ENCODE measurements at regions not wholly inside any gene's neighbourhood (a gene's known extent, or its start where the extent isn't known, plus 50 kb on each side); places are given as distances from the start of the nearest gene placed in this dataset.

- no peaks in the 10 kb centered on the region for H3K79me2 ChIP-seq (ENCODE audit: control insufficient read depth, insufficient read depth, low read length)
- WGBS (ENCODE audit: insufficient coverage), result 79% methylated on average over 6 of the region's 6 CpGs
- H3K9me3 ChIP-seq (ENCODE audit: control extremely low read depth in 1 of 3, control insufficient read depth in 2 of 3, insufficient read depth in 1 of 3, low read length in 2 of 3), result peaks cover 0 to 29% (median 0%) of the 10 kb centered on the region in 3 donors
- POLR2A ChIA-PET, result no interaction called here
- Mint-ChIP-seq H3K27me3 (peaks cover 4% of the 10 kb centered on the region), H3K4me1 (no peaks in the 10 kb centered on the region), H3K4me3 (no peak overlapping the region), H3K9me3 (ENCODE audit: insufficient read depth) (no peaks in the 10 kb centered on the region), H3K27ac (no peak overlapping the region)
- H3K27me3 ChIP-seq (replicated peaks in 1 of 4; ENCODE audit: control extremely low read depth in 1 of 4, control insufficient read depth in 3 of 4, insufficient read depth in 4 of 4, low read length in 3 of 4), result no peaks in the 10 kb centered on the region
- TF ChIP-seq, protein P1, sequence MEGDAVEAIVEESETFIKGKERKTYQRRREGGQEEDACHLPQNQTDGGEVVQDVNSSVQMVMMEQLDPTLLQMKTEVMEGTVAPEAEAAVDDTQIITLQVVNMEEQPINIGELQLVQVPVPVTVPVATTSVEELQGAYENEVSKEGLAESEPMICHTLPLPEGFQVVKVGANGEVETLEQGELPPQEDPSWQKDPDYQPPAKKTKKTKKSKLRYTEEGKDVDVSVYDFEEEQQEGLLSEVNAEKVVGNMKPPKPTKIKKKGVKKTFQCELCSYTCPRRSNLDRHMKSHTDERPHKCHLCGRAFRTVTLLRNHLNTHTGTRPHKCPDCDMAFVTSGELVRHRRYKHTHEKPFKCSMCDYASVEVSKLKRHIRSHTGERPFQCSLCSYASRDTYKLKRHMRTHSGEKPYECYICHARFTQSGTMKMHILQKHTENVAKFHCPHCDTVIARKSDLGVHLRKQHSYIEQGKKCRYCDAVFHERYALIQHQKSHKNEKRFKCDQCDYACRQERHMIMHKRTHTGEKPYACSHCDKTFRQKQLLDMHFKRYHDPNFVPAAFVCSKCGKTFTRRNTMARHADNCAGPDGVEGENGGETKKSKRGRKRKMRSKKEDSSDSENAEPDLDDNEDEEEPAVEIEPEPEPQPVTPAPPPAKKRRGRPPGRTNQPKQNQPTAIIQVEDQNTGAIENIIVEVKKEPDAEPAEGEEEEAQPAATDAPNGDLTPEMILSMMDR (IDR thresholded peaks at IDR 0.05), result no peak
- TF ChIP-seq EZH2 (IDR thresholded peaks at IDR 0.05; ENCODE audit: borderline replicate concordance, insufficient read depth, low read depth, low read length, poor library complexity, severe bottlenecking), result no peak
- H3K4me2 ChIP-seq (replicated peaks; ENCODE audit: low read depth, low read length, poor library complexity, severe bottlenecking), result no peak overlapping the region
- no peaks in the 10 kb centered on the region for H3K36me3 ChIP-seq (replicated peaks in 1 of 2; ENCODE audit: control extremely low read depth in 1 of 2, control insufficient read depth in 1 of 2, extremely low read depth in 1 of 2, insufficient read depth in 2 of 2, low read length in 1 of 2)
- no peak for DNase-seq
- intact Hi-C loops (cut with micrococcal nuclease), result no loop called here
- H3K27ac ChIP-seq (ENCODE audit: low read length in 2 of 2), result no peak overlapping the region
- CTCF ChIA-PET, result no interaction called here
- no peaks in the 10 kb centered on the region for H4K20me1 ChIP-seq (ENCODE audit: control insufficient read depth, insufficient read depth, low read length, poor library complexity, severe bottlenecking)
- H3K4me1 ChIP-seq (ENCODE audit: control insufficient read depth in 2 of 2, insufficient read depth in 2 of 2, low read length in 2 of 2), result no peaks in the 10 kb centered on the region
- no peak for ATAC-seq (ENCODE audit: low read depth)
- H3K4me3 ChIP-seq (ENCODE audit: control extremely low read depth in 1 of 5, extremely low read depth in 1 of 5, insufficient read depth in 1 of 5, low read depth in 2 of 5, low read length in 4 of 5), result no peak overlapping the region
- H2AFZ ChIP-seq (ENCODE audit: insufficient read depth, low read depth, low read length, poor library complexity, severe bottlenecking), result no peak overlapping the region
- no peak overlapping the region for H3K9ac ChIP-seq (ENCODE audit: low read length)
These were observed 92.2 kb upstream of the ZNF536 start for GRCh38 chr19:30280018-30280417.

- Mint-ChIP-seq H3K27ac (no peak overlapping the region), H3K4me3 (no peak overlapping the region), H3K4me1 (no peaks in the 10 kb centered on the region), H3K27me3 (peaks cover 4% of the 10 kb centered on the region), H3K9me3 (ENCODE audit: insufficient read depth) (no peaks in the 10 kb centered on the region)
- H3K27me3 ChIP-seq (replicated peaks in 1 of 4; ENCODE audit: control extremely low read depth in 1 of 4, control insufficient read depth in 3 of 4, insufficient read depth in 4 of 4, low read length in 3 of 4), result no peaks in the 10 kb centered on the region
- TF ChIP-seq, protein P1 (IDR thresholded peaks at IDR 0.05), result no peak
- no peak for TF ChIP-seq EZH2 (IDR thresholded peaks at IDR 0.05; ENCODE audit: borderline replicate concordance, insufficient read depth, low read depth, low read length, poor library complexity, severe bottlenecking)
- H3K27ac ChIP-seq (ENCODE audit: low read length in 2 of 2), result no peak overlapping the region
- H3K36me3 ChIP-seq (replicated peaks in 1 of 2; ENCODE audit: control extremely low read depth in 1 of 2, control insufficient read depth in 1 of 2, extremely low read depth in 1 of 2, insufficient read depth in 2 of 2, low read length in 1 of 2), result no peaks in the 10 kb centered on the region
- no peak overlapping the region for H3K4me3 ChIP-seq (ENCODE audit: control extremely low read depth in 1 of 5, extremely low read depth in 1 of 5, insufficient read depth in 1 of 5, low read depth in 2 of 5, low read length in 4 of 5)
- H2AFZ ChIP-seq (ENCODE audit: insufficient read depth, low read depth, low read length, poor library complexity, severe bottlenecking), result no peak overlapping the region
- ChIA-PET POLR2A (no interaction called here), CTCF (no interaction called here)
- no peak for ATAC-seq (ENCODE audit: low read depth)
- no peaks in the 10 kb centered on the region for H3K79me2 ChIP-seq (ENCODE audit: control insufficient read depth, insufficient read depth, low read length)
- H3K9me3 ChIP-seq (ENCODE audit: control extremely low read depth in 1 of 3, control insufficient read depth in 2 of 3, insufficient read depth in 1 of 3, low read length in 2 of 3), result peaks cover 0 to 25% (median 0%) of the 10 kb centered on the region in 3 donors
- intact Hi-C loops (cut with micrococcal nuclease), result no loop called here
- H3K4me1 ChIP-seq (ENCODE audit: control insufficient read depth in 2 of 2, insufficient read depth in 2 of 2, low read length in 2 of 2), result no peaks in the 10 kb centered on the region
- no peak overlapping the region for H3K9ac ChIP-seq (ENCODE audit: low read length)
- WGBS (ENCODE audit: insufficient coverage), result 91% methylated on average over 6 of the region's 7 CpGs
- no peaks in the 10 kb centered on the region for H4K20me1 ChIP-seq (ENCODE audit: control insufficient read depth, insufficient read depth, low read length, poor library complexity, severe bottlenecking)
- H3K4me2 ChIP-seq (replicated peaks; ENCODE audit: low read depth, low read length, poor library complexity, severe bottlenecking), result no peak overlapping the region
- DNase-seq, result no peak
These were observed 90.3 kb upstream of the ZNF536 start for GRCh38 chr19:30281906-30282305.
